Stomach (tissue), 8 donors: ENCODE measurements at regions not wholly inside any gene's neighbourhood (a gene's known extent, or its start where the extent isn't known, plus 50 kb on each side); places are given as distances from the start of the nearest gene placed in this dataset.

Source experiments
- DNase-seq, 2 donors: peaks; one replicate each; pipeline versions ENCODE4 v3.0.0 to v3.0.0-alpha.2; 2013 to 2019
- H3K27ac ChIP-seq, 5 donors: fragments of 200-600 bp in 4 of 5; sonication (generic) in 4 of 5; one replicate each; pipeline ENCODE4 v1.5.1; 2013 to 2019; ENCODE audit warnings: mild to moderate bottlenecking in 1 of 5, moderate library complexity in 1 of 5
- H3K27me3 ChIP-seq, 3 donors: fragments of 200-600 bp; sonication (generic); one replicate each; pipeline ENCODE4 v1.5.1; 2017 to 2019; ENCODE audit warnings: mixed run types in 1 of 3
- H3K36me3 ChIP-seq, 4 donors: fragments of 200-600 bp; sonication (generic); 1 replicate in 3 of 4; 2 replicates in 1 of 4; pipeline ENCODE4 v1.5.1; 2016 to 2019
- H3K4me1 ChIP-seq, 4 donors: fragments of 200-600 bp; sonication (generic); one replicate each; pipeline ENCODE4 v1.5.1; 2016 to 2019
- H3K4me3 ChIP-seq, 4 donors: fragments of 200-600 bp; sonication (generic) in 3 of 4; one replicate each; pipeline ENCODE4 v1.5.1; 2016 to 2019; ENCODE audit warnings: mild to moderate bottlenecking in 1 of 4
- H3K9me3 ChIP-seq, 4 donors: fragments of 200-600 bp; sonication (generic); one replicate each; pipeline ENCODE4 v1.5.1; 2016 to 2019
- EP300 ChIP-seq: sonication (generic); formaldehyde crosslinking; IDR thresholded peaks from one replicate; pipeline ENCODE4 v1.6.1; 2017; ENCODE audit warnings: antibody characterized with exemption
- POLR2A ChIP-seq, 4 donors: fragments of 450-650 bp; IDR thresholded peaks; one replicate each; pipeline ENCODE4 v1.6.1; 2016; ENCODE audit warnings: antibody characterized with exemption in 4 of 4, control low read depth in 2 of 4, mild to moderate bottlenecking in 1 of 4, moderate library complexity in 1 of 4
- POLR2AphosphoS5 ChIP-seq, 3 donors: sonication (generic); formaldehyde crosslinking; IDR thresholded peaks; one replicate each; pipeline ENCODE4 v1.6.1; 2016; ENCODE audit warnings: antibody characterized with exemption in 3 of 3
- WGBS, 5 donors: extraction: QIAGEN DNeasy Blood & Tissue Kit in 3 of 5; methylation state at CpG; one replicate each; pipeline versions ENCODE4 v1.1.5 to v1.1.7; 2013 to 2018; 5-methylcytosine and 5-hydroxymethylcytosine counted together
- intact Hi-C: fragments of 100-400 bp; cut with DNase I; formaldehyde crosslinking; loops from one replicate; pipeline ENCODE4 v1.15.1; 2023; ENCODE audit warnings: low total_unique reads
- TF ChIP-seq, protein P1 (sequence below), 7 experiments: fragments of 450-650 bp in 4 of 7; fragments of 200-600 bp in 3 of 7; sonication (generic) in 3 of 7; IDR thresholded peaks; one replicate each; pipeline ENCODE4 v1.5.1; 2016 to 2019; ENCODE audit warnings: antibody characterized with exemption in 7 of 7, control low read depth in 2 of 7, mild to moderate bottlenecking in 1 of 7
- donor health status: healthy with polysubstance abuse.
- donor health status: Bipolar disorder and iron deficiency.
- donor health status: healthy.

DNA sequence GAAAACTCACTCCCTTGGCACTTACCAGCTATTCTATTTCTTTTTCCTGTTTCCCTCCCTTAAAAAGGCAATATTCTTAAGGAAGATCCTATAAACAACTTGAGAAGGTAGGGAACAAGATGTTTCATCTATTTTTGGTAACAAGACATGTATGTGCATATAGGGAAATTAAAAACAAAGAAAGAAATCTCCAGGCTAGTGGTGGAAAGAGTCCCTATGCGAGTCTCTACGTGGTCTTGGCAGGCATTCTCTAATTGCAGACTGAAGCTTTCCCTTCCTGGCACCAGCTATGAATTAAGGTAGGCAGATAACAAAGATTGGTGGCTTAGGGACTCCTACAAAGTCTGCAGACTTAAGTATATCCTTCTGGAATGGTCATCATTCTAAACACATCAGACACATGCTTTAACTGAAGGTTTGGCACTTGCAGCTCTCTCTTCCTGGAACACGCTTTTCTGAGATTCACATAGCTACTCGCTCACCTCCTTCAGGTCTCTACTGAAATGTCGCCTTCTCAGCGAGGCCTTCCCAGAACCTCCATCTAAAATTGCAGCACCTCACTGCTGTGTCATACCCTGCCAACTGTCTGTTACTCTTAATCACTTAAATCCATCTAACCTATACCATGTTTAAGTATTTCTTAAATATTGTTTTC lies 336.0 kb downstream of the VGLL3 start:
- no peaks in the 10 kb centered on the region for H3K27me3 ChIP-seq
- no peaks in the 10 kb centered on the region for H3K4me1 ChIP-seq
- no peaks in the 10 kb centered on the region for H3K9me3 ChIP-seq
- WGBS, 5 donors = 75 to 86% (median 81%) methylated on average over 6 of the region's 6 CpGs
- no peak overlapping the region for H3K4me3 ChIP-seq
- no peaks in the 10 kb centered on the region for H3K36me3 ChIP-seq
- intact Hi-C loops = no loop called here
- TF ChIP-seq EP300 (no peak), POLR2AphosphoS5 (IDR thresholded peaks at IDR 0.05) (no peak), POLR2A (IDR thresholded peaks at IDR 0.05) (no peak)
- TF ChIP-seq, protein P1, sequence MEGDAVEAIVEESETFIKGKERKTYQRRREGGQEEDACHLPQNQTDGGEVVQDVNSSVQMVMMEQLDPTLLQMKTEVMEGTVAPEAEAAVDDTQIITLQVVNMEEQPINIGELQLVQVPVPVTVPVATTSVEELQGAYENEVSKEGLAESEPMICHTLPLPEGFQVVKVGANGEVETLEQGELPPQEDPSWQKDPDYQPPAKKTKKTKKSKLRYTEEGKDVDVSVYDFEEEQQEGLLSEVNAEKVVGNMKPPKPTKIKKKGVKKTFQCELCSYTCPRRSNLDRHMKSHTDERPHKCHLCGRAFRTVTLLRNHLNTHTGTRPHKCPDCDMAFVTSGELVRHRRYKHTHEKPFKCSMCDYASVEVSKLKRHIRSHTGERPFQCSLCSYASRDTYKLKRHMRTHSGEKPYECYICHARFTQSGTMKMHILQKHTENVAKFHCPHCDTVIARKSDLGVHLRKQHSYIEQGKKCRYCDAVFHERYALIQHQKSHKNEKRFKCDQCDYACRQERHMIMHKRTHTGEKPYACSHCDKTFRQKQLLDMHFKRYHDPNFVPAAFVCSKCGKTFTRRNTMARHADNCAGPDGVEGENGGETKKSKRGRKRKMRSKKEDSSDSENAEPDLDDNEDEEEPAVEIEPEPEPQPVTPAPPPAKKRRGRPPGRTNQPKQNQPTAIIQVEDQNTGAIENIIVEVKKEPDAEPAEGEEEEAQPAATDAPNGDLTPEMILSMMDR (IDR thresholded peaks at IDR 0.05) = no peak
- DNase-seq = no peak
- no peak overlapping the region for H3K27ac ChIP-seq

DNA sequence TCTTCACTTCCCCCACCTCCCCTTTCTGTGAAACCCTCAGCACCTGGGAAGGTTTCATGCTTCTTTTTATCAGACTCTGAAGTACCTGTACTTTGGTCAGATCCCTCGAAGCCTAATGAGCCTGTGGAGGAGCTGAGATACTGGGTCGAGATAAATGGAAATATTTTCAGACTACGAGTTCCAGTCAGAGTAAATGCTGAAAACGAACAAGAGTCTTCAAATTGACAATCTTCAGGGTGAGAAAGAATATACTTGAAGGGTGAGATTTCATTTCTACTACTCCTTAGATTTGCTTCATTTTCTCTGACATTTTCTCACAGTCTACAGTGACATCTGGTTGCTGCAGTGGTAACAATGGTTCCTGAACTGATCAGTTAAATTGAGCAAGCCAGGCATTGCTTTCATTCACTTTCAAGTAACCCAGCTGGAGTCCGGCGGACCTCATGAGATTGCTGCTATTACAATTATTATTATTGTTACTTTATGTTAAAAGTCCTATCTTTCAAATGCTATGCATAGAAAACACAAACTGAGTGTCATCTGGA lies 337.2 kb downstream of the VGLL3 start:
- intact Hi-C loops = no loop called here
- no peaks in the 10 kb centered on the region for H3K27me3 ChIP-seq
- H3K4me1 ChIP-seq = no peaks in the 10 kb centered on the region
- 31 to 58% (median 53%) methylated on average over 6 of the region's 6 CpGs for WGBS, 5 donors
- no peaks in the 10 kb centered on the region for H3K9me3 ChIP-seq
- H3K27ac ChIP-seq = no peak overlapping the region
- no peak for TF ChIP-seq EP300
- TF ChIP-seq, protein P1 (IDR thresholded peaks at IDR 0.05) = no peak
- no peak for TF ChIP-seq POLR2AphosphoS5 (IDR thresholded peaks at IDR 0.05)
- TF ChIP-seq POLR2A (IDR thresholded peaks at IDR 0.05) = no peak
- H3K36me3 ChIP-seq = no peaks in the 10 kb centered on the region
- no peak for DNase-seq
- no peak overlapping the region for H3K4me3 ChIP-seq

GRCh38 chr3:86648087-86648486 lies 342.9 kb downstream of the VGLL3 start:
- Histone ChIP-seq H3K4me1 (no peaks in the 10 kb centered on the region), H3K27me3 (no peaks in the 10 kb centered on the region), H3K4me3 (no peak overlapping the region), H3K36me3 (no peaks in the 10 kb centered on the region), H3K27ac (no peak overlapping the region), H3K9me3 (no peaks in the 10 kb centered on the region)
- WGBS, 5 donors = 69 to 96% (median 88%) methylated on average over 1 of the region's 1 CpG
- DNase-seq = no peak
- TF ChIP-seq EP300 (no peak), POLR2AphosphoS5 (IDR thresholded peaks at IDR 0.05) (no peak), POLR2A (IDR thresholded peaks at IDR 0.05) (no peak)
- TF ChIP-seq, protein P1 (IDR thresholded peaks at IDR 0.05) = no peak
- intact Hi-C loops = no loop called here

- no peak for DNase-seq
- TF ChIP-seq EP300 (no peak), POLR2A (IDR thresholded peaks at IDR 0.05) (no peak), POLR2AphosphoS5 (IDR thresholded peaks at IDR 0.05) (no peak)
- TF ChIP-seq, protein P1 (IDR thresholded peaks at IDR 0.05) = no peak
Measured at GRCh38 chr3:86645756-86646155, 345.2 kb downstream of the VGLL3 start.

More at GRCh38 chr3:86645756-86646155, 345.2 kb downstream of the VGLL3 start:
- Histone ChIP-seq H3K9me3 (no peaks in the 10 kb centered on the region), H3K27me3 (no peaks in the 10 kb centered on the region), H3K4me1 (no peaks in the 10 kb centered on the region), H3K36me3 (no peaks in the 10 kb centered on the region), H3K4me3 (no peak overlapping the region), H3K27ac (no peak overlapping the region)
- intact Hi-C loops = no loop called here
- 77 to 91% (median 88%) methylated on average over 2 of the region's 2 CpGs for WGBS, 5 donors
